Adrenal gland (tissue), 9 donors: ENCODE measurements at regions not wholly inside any gene's neighbourhood (a gene's known extent, or its start where the extent isn't known, plus 50 kb on each side); places are given as distances from the start of the nearest gene placed in this dataset.
"Not testable (repeated sequence)": the region's sequence is repeated elsewhere in the genome, so short reads cannot be mapped to it uniquely, and the experiment has no call there.

Experiments used
- DNase-seq, 7 donors: peaks; one replicate each; pipeline ENCODE4 v3.0.0-alpha.2; 2019 to 2020
- H3K27ac ChIP-seq, 5 donors: fragments of 200-600 bp; sonication (generic) in 4 of 5; 1 replicate in 3 of 5; 2 replicates in 2 of 5; pipeline versions ENCODE4 v1.5.1 to v1.8.0; 2016 to 2020; ENCODE audit warnings: mild to moderate bottlenecking in 1 of 5
- H3K27me3 ChIP-seq: fragments of 200-600 bp; 2 replicates; pipeline ENCODE4 v1.8.0; 2021
- H3K36me3 ChIP-seq, 2 donors: fragments of 200-600 bp; replicated peaks in 1 of 2; 1 replicate in 1 of 2; 2 replicates in 1 of 2; pipeline versions ENCODE4 v1.5.1 to v1.8.0; 2018 to 2022
- H3K4me1 ChIP-seq, 2 donors: fragments of 200-600 bp; replicated peaks in 1 of 2; 1 replicate in 1 of 2; 2 replicates in 1 of 2; pipeline versions ENCODE4 v1.5.1 to v1.8.0; 2018 to 2021
- H3K4me3 ChIP-seq, 4 donors: fragments of 200-600 bp; sonication (generic) in 3 of 4; one replicate each; pipeline ENCODE4 v1.5.1; 2016 to 2018
- H3K9me3 ChIP-seq, 3 donors: fragments of 200-600 bp; sonication (generic) in 1 of 3; replicated peaks in 1 of 3; 1 replicate in 2 of 3; 2 replicates in 1 of 3; pipeline versions ENCODE4 v1.5.1 to v1.8.0; 2016 to 2021
- POLR2A ChIP-seq, 2 donors: fragments of 450-650 bp; IDR thresholded peaks; one replicate each; pipeline ENCODE4 v1.6.1; 2017; ENCODE audit warnings: antibody characterized with exemption in 2 of 2, mild to moderate bottlenecking in 2 of 2, moderate library complexity in 1 of 2
- WGBS, 4 donors: extraction: QIAGEN DNeasy Blood & Tissue Kit in 2 of 4; methylation state at CpG; one replicate each; pipeline versions ENCODE4 v1.1.5 to v1.1.7; 2013 to 2017; 5-methylcytosine and 5-hydroxymethylcytosine counted together
- intact Hi-C, 2 donors: fragments of 100-400 bp; cut with DNase I; formaldehyde crosslinking; loops; one replicate each; pipeline versions ENCODE4 v1.14.1 to v1.15.0; 2022 to 2023
- TF ChIP-seq, protein P1 (sequence below), 6 experiments: fragments of 450-650 bp in 4 of 6; fragments of 200-600 bp in 2 of 6; sonication (generic) in 1 of 6; IDR thresholded peaks; 1 replicate in 5 of 6; 2 replicates in 1 of 6; pipeline versions ENCODE4 v1.5.1 to v1.8.0; 2016 to 2021; ENCODE audit warnings: antibody characterized with exemption in 6 of 6, mild to moderate bottlenecking in 2 of 6, moderate library complexity in 1 of 6
- donor health status: healthy with polysubstance abuse.
- donor health status: Bipolar disorder and iron deficiency.
- donor health status: DM: yes; HTN: yes; CAD: no.
- donor health status: DM: no; HTN: no; CAD: no.
- donor health status: DM: no; HTN: no; CAD: no.

GRCh38 chr15:29514926-29515325, 245.3 kb upstream of the NSMCE3 start:
- no peak overlapping the region for H3K27ac ChIP-seq
- H3K9me3 ChIP-seq: no peaks in the 10 kb centered on the region
- DNase-seq: no peak
- no peaks in the 10 kb centered on the region for H3K27me3 ChIP-seq
- intact Hi-C loops: no loop called here
- H3K4me1 ChIP-seq: no peaks in the 10 kb centered on the region
- TF ChIP-seq, protein P1, sequence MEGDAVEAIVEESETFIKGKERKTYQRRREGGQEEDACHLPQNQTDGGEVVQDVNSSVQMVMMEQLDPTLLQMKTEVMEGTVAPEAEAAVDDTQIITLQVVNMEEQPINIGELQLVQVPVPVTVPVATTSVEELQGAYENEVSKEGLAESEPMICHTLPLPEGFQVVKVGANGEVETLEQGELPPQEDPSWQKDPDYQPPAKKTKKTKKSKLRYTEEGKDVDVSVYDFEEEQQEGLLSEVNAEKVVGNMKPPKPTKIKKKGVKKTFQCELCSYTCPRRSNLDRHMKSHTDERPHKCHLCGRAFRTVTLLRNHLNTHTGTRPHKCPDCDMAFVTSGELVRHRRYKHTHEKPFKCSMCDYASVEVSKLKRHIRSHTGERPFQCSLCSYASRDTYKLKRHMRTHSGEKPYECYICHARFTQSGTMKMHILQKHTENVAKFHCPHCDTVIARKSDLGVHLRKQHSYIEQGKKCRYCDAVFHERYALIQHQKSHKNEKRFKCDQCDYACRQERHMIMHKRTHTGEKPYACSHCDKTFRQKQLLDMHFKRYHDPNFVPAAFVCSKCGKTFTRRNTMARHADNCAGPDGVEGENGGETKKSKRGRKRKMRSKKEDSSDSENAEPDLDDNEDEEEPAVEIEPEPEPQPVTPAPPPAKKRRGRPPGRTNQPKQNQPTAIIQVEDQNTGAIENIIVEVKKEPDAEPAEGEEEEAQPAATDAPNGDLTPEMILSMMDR (IDR thresholded peaks at IDR 0.05): no peak
- TF ChIP-seq POLR2A (IDR thresholded peaks at IDR 0.05): no peak
- WGBS, 4 donors: 60 to 74% (median 71%) methylated on average over 4 of the region's 4 CpGs
- H3K4me3 ChIP-seq: no peak overlapping the region
- H3K36me3 ChIP-seq: no peaks in the 10 kb centered on the region

- no peaks in the 10 kb centered on the region for H3K4me1 ChIP-seq
- WGBS, 4 donors: 65 to 82% (median 77%) methylated on average over 4 of the region's 4 CpGs
- H3K9me3 ChIP-seq: no peaks in the 10 kb centered on the region
- H3K4me3 ChIP-seq: no peak overlapping the region
- no peaks in the 10 kb centered on the region for H3K36me3 ChIP-seq
- no peaks in the 10 kb centered on the region for H3K27me3 ChIP-seq
- no peak for DNase-seq
- intact Hi-C loops: no loop called here
- TF ChIP-seq POLR2A (IDR thresholded peaks at IDR 0.05): no peak
- TF ChIP-seq, protein P1 (IDR thresholded peaks at IDR 0.05): no peak
- H3K27ac ChIP-seq: no peak overlapping the region
Measured at GRCh38 chr15:29511663-29512062, 242.0 kb upstream of the NSMCE3 start.

- not testable (repeated sequence) for H3K36me3 ChIP-seq, H3K27me3 ChIP-seq, H3K4me1 ChIP-seq, DNase-seq, H3K27ac ChIP-seq, H3K9me3 ChIP-seq, H3K4me3 ChIP-seq
- intact Hi-C loops: loop anchor here in 1 of 2 donors (10.0 kb wide), 1 partner anchor 59 kb away; no protein-coding TSS in a partner anchor
- WGBS, 4 donors: 79 to 84% (median 83%) methylated on average over 5 of the region's 5 CpGs
Measured at GRCh38 chr15:29505535-29505934, 235.9 kb upstream of the NSMCE3 start.

GRCh38 chr15:29490747-29491471, 221.3 kb upstream of the NSMCE3 start:
- DNase-seq: no peak
- intact Hi-C loops: loop anchor here in 1 of 2 donors (10.0 kb wide), 1 partner anchor 56 kb away; no protein-coding TSS in a partner anchor
- no peak overlapping the region for H3K4me3 ChIP-seq

More at GRCh38 chr15:29490747-29491471, 221.3 kb upstream of the NSMCE3 start:
- Histone ChIP-seq H3K4me1 (no peaks in the 10 kb centered on the region), H3K27ac (no peak overlapping the region), H3K36me3 (no peaks in the 10 kb centered on the region), H3K27me3 (no peaks in the 10 kb centered on the region), H3K9me3 (no peaks in the 10 kb centered on the region)
- 81 to 88% (median 87%) methylated on average over 5 to 25 of the region's 25 CpGs for WGBS, 4 donors
- TF ChIP-seq, protein P1 (IDR thresholded peaks at IDR 0.05): no peak
- no peak for TF ChIP-seq POLR2A (IDR thresholded peaks at IDR 0.05)
